ENCODE measurements at regions not wholly inside any gene's neighbourhood (a gene's known extent, or its start where the extent isn't known, plus 50 kb on each side); places are given as distances from the start of the nearest gene placed in this dataset.

GRCh38 chr17:77497578-77497934, 356.8 kb downstream of the SEC14L1 start (continued):
- TF ChIP-seq, protein P1, sequence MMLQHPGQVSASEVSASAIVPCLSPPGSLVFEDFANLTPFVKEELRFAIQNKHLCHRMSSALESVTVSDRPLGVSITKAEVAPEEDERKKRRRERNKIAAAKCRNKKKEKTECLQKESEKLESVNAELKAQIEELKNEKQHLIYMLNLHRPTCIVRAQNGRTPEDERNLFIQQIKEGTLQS (IDR thresholded peaks at IDR 0.05; ENCODE audit: insufficient read depth, low read depth, low read length) = no peak
- TF ChIP-seq GTF2F1 (IDR thresholded peaks at IDR 0.05; ENCODE audit: borderline replicate concordance, low read depth, low read length) = no peak
- no peak for TF ChIP-seq PHF8 (conservative IDR thresholded peaks at IDR 0.05; ENCODE audit: low read depth, low read length)
